Forelimb muscle (tissue), 1 donor: ENCODE measurements at regions not wholly inside any gene's neighbourhood (a gene's known extent, or its start where the extent isn't known, plus 50 kb on each side); places are given as distances from the start of the nearest gene placed in this dataset.

Experiments used
- DNase-seq: peaks from one replicate; pipeline ENCODE4 v3.0.0-alpha.2; 2013; ENCODE audit warnings: low read depth

DNA sequence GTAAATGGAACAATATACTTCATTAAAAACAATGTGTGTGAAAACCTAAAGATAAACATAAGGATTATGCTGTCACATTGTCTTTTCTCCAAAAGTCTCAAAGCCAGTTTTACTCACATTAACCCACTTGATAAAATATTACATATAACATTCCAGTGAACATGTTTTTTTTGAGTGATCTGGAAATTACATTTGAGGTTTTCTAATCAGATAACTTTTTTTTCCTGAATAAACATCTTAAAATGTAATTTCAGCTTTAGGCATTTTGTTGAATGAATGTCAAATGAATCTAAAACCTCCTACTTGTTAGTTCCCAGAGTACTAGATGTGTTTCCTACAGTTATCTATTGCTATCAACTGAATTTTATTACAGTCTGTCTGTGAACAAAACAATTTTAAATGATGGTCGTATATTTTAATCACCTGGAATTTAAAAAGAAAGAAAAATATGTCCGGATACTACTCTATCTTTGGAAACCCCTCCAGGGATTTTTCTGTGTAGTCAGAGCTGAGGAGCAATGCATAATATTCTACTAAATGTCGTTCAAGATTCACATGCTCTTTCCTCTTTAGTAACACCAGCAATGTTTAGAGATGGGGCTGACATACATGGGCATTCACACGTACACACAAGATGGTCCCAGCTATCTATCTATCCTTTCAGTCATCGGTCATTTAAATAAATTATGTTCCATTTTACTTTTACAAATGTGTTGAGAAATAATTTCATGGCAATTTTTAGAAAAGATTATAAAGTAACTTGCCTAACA, 283.9 kb downstream of the KLF12 start:
- DNase-seq: no peak

DNA sequence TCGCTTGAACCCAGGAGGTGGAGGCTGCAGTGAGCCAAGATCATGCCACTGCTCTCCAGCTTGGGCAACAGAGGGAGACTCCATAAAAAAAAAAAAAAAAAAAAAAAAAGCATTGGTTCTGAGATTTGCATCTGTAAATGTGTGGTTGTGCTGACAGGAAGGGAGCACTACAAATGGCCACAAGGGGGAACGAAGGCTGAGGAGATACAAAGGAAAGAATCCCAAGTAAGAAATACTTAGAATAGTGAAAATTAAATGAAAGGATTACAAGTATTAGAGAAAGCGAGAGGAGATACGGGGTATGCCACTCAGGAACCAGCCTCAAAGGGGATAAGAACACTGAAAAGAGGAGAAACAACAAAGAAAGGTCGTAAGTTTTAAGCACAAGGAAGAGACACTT, 284.9 kb downstream of the KLF12 start:
- DNase-seq: no peak

DNA sequence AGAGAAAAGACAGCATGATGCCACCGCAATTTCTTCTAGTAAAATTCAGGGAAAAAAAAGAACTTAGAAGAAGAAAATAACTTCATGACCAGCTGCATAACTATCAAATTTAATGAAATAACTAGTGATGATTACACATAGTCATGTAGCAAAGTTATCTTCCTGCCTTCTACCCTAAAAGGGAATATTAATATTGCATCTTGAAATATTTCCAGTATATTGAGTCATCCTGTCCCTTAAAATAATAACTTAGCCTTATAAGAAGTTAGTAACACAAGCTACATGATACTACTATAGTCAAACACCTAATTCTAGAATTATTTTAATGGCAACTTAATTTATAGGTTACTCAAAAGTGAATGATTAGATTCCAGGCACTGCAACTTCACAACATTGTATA, 289.2 kb downstream of the KLF12 start:
- no peak for DNase-seq

DNA sequence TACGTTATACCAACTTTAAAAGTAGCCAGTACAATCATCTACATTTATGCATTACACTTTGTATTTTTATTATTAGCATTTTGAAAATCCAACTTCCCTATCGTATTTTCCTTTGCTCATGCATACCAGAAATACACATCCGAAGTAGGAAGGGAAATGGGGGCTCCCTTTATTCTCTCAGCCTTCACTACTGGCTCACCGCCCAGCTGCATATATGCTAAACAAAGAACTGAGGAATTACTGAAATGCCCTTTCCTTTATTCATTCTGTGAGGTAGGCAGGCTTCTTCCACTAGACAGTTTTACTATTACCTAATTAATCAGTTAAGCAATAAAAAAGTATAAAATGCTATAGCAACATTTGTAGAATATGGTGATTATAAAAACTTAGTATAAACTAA, 291.6 kb downstream of the KLF12 start:
- DNase-seq: no peak

DNA sequence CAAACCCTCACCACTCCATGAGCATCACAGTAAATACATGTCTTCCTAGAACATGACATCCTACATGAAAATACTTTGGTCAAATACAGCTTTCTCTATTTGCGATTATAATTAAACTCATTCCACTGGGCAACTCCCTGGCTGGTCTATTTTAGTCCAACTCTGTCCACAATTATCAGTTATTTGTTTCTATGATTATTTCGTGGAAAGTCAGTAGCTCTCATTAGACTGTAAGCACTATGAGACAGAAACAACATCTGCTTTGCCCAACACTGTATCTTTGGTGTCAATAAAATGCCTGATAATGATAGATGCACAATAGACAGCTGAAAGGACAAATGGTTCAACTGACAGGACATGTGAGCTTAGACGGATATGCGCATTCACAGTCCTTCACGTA, 292.0 kb downstream of the KLF12 start:
- no peak for DNase-seq

DNA sequence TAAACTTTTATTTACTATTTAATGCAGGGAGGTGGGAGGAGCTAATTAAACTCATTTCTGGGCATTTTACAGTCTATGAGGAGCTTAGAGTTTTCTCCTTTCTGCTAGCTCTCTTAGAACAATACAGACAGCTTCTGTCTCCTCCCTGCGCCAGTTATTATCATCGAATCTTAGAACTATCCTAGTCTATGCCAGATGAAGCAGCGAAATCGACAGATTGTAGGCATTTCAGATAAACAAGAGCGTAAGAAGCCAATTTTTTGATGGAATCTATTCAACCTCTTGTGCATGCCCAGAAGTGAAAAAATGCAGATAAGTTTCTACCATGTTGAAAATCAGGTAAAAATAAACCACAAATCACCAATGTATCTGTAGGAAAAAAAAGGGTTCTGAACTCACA, 297.1 kb downstream of the KLF12 start:
- DNase-seq: no peak

DNA sequence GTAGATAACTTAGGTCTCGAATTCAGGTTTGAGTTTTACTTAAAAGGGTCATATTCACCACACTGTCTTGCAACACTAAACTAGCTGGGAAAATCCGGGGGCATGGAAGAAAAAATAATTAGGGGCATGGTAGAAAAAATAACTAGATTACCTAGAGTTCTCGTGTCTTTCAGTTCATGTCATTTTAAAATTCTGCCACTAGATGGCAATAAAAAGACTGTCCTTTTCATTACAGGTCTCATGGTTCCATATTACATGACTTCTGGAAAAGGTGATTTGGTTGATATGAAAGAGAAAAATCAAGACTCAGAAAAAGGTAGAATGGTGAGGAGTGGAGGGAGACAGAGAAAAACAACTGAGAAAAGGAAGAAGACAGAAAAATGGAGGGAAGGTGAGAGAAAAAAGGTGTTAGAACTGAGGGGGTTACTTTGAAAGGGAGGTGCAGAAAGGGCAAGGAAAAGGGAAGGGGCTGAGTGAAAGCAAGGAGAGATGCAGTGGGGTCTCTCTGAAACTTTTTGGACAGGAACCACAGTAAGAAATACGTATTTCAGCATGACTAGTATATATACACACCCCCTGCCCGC, 299.0 kb downstream of the KLF12 start:
- peak; percentile 19 for DNase-seq

DNA sequence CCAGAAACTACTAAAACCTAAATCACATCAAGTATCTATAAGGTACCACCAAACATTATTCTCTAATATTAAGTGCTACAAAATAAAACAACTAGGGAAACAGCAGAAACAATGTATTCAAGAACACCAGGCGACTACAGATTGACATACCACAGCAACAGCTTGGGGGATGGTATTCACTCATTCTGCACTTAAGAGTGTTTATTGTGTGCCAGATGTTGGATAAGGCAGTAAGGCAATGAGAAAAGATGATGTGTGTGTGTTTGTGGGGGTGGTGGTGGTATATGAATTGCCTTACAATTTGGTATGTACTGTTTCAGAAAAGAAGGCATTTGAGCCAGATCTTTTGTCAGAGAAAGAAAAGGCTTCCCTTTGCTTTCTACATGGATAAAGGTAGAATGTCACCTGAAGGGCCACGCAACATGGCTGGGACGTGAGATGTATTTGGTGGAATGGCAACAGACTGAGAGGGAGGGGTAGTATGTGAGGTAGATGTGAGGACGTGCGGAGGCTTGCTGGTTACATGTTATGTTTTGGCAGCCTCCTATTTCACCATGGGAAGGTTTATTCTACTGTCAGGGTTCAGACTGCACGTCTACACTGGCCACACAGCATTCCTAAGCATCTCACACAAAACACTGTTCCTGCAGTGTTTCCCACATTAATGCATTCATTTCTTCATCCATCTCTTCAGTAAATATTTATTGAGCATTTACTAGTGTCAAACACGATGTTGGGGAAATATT, 300.7 kb downstream of the KLF12 start:
- no peak for DNase-seq

DNA sequence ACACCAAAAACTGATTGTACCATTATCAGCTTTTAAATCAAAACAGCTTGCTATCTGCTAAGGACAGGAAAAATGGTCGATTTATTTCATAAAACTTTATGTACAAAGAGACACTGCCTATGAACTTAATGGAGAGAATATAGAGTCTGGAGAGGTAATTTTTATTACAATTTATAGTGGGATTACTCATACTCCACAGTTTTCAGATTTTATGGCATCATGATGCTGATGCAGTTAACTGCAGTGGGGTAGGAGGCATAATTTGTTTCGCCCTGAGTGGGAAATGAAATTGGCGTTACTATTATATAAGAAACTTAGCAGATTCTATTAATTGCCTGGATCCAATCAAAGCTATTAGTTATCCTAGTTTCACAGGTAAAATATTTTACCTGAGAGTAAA, 301.4 kb downstream of the KLF12 start:
- DNase-seq: no peak

DNA sequence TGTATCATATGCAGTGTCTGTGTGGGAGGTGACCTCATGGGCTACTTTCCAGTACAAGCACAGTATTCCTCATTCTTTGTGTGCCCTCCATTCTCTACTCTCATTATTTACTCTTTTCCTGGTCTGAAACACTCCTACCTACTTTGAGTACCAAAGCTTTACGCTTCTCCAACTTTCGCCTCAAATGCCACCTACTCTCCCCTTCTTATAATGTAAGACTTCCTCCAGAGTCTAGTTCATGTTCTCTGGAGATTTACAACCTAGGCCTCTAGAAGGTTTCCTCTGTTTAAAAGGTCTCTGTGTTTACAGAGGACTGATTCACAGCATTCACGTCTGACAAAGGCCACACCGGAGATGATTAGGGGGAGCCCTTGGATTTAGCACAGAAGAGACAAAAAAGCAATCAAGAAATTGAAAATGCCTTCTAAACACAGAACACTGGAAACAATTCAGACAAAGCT, 302.0 kb downstream of the KLF12 start:
- DNase-seq: no peak

DNA sequence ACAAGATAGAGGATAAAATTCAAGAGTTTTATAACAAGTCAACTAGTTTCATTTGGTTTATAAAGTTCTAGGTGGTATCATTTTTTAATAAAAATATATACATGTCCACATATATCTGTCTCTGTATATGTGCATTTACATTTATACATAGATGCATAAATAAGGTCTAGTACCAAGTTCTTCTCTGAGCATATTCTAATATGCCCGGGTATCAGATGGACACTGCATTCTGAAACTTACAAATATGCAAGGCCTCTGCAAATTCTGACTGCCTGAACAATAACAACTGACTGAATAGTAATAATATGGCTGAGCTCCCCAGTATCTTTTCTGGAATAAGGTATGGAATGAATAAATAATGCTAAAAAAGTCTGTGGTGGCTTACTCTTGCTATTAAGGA, 304.8 kb downstream of the KLF12 start:
- DNase-seq: no peak

DNA sequence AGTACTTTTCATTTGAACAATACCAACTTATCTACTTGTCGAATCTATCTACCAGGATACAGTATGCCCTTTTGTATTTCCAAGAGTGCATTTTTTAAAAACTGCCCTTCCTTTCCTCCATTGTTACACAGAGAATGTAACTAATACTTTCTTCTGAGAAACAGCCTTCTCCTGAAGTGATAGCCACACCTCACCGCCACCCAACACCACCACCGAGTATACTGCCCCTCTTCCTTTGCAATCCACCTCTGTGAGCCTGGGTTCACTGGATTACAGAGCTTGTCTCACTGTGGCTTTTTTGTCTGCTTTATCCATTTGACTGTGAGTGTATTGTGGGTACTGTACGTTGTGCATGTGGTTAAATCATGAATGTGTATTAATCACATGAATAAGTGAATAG, 305.4 kb downstream of the KLF12 start:
- no peak for DNase-seq

DNA sequence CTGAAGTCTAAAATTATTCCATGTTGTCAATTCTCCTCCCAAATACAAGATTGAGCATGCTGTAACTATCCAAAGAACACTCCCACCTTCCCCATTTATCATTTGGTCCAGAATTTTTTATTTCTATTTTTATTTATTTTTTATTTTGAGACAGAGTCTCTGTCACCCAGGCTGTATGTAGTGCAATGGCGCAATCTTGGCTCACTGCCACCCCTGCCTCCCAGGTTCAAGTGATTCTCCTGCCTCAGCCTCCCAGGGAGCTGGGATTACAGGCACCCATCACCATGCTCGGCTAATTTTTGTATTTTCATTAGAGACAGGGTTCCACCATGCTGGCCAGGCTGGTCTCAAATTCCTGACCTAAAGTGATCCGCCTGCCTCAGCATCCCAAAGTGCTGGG, 306.8 kb downstream of the KLF12 start:
- DNase-seq: no peak

DNA sequence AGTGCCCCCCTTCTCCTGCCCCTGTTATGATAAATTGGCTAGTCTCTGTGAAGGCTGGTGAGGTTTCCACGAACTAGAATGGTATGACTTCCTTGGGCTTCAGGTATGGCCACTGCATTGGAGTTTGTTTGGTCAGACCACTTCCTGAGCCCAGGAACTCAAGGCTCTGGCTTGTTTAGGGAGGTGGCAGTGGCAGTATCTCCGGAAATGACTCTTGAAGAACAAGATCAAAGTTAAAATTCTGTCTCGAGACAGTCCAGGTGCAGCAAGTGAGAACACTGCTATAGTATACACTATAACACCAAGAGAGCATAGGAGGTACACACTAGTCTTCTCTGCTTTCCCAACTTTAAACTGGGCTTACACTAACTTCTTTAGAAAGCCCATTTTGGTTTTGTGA, 309.1 kb downstream of the KLF12 start:
- no peak for DNase-seq

DNA sequence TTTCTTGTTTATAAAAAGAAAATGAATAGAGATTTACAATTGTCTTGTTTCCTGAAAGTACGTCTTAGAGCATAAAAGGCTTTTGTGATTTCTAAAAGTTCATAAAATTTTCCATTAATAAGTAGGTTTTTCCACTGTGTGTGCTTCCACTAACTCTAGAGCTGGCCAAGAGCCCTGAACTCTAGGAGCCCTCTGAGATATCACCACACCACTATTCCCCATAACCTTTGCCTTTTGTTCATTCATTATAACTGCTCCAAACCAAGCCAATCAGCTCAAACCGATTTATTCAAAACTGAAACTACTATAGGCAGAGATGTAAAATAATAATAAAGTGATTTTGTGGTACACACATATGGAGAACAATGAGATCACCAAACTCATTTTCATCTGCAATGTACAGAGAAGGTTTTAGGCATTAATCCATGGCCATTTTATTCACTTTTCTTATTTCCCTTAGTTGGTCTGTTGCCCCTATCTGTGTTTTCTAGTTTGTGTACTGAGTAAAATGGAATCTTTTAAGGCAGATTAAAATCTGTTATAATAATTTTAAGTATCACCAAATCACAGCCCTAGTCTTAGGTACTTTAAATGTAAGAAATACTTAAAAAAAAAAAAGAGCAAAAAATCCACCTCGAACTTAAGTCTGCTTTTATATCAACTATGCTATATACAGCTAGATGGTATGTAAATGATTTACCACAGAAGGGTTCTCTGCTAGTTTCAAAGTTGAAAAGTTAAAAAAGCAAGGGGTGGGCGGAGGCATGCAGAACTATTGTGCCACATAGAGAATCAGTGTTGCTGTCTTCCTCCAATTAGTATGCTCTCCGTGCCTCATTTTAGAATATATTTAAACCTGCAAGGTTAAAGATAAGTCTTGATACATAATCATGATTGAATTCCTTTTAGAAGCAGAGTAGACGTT, 311.3 kb downstream of the KLF12 start:
- DNase-seq: no peak

DNA sequence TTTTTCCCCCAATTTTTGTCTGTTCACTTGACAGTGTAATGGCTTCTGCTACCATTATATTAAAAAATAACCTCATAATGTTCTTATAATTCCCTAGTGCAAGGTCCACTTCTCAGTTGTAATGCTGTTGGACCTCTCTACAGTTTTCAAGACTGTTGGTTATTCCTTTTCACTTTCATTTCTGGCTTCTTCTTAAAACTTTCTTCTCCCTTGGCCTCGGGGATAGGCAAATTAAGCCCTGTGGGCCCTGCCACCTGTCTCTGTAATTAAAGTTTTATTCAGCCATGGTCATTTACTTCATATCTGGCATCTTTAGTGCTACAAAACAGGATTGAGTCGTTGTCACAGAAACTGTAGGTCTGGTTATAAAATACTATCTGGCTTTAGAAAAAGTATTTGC, 313.5 kb downstream of the KLF12 start:
- DNase-seq: no peak

DNA sequence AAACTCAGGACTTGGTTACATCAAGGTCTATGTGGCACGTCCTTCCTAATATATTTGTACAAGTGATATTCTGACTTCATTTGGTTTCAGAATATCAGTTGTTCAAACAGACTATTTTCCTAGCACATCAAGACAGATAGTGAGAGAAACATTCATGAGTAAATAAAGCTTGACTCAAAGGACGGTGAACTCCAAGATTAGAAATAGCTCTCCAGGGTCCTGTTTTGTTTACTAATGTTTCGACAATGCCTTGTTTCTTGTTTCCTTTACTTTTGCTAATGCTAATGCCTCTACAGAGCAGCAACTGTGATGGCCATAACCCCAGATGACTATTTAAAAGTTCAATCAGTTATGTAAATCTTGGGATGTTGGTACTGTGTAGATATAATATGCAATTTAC, 313.9 kb downstream of the KLF12 start:
- DNase-seq: no peak

DNA sequence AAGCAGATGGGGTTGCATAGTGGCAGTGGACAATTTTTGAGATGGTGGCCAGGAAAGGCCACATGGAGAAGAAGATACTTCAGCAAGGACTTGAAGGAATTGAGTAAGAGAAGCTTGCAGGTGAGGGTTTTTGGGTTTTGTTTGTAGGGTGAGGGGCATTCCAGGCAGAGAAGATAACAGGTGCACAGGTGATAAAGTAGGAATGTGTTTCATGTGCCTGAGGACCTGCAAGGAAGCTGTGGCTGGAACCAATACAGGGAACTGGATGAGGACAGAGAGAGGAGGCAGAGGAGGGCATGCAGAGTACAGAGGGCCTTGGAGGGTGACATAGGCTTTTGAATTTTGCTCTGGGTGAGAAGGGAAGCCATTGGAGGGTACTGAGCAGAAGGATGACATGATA, 314.5 kb downstream of the KLF12 start:
- no peak for DNase-seq

DNA sequence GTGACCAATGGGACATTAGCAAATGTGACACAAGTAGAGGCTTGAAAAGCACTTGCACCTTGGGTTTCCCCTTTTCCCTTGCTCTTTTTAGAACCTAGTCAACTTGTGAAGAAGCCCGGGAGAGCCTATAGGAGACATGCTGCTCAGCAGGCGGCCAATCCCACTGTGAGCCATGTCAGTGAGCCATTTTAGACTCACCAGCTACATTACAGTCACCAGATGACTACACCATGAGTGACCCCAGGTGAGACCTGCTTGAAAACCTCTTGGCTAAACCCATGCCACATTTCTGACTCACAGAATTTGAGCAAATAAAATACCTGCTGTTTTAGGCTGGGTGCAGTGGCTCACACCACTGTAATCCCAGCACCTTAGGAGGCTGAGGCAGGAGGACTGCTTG, 317.5 kb downstream of the KLF12 start:
- DNase-seq: no peak

DNA sequence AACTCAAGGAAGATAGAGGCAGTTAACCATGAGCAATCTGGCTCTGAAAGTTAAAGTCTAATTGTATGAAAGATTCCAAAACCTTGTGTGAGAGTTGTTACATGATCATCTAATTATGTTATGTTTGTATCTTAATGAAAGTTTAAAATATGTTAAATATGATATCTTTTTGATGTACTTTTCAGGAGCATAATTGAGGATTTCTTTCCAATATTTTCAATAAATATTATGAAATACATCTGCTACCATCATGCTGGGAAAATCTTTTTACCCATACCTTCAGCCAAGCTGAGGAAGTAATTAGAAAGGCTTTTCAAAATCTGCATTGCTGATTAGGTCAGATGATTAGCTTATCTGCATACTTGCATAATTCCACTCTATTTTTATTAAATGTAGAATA, 318.4 kb downstream of the KLF12 start:
- no peak for DNase-seq

DNA sequence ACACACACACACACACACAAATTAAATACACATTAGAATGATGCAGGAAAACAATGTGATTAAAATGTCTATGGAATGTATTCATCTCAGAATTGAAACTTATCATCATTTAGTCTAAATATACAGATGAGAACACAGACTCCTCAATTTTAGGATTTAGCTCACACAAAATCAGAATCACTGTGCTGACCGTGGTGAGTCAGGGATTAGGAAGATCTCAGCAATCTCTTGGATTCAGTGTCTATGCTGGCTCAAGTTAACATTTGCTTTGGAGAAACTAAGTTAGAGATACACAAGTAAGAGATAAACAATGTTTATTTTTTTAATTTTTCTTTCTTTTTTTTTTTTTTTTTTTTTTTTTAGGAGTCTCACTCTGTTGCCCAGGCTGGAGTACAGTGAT, 323.6 kb downstream of the KLF12 start:
- no peak for DNase-seq

DNA sequence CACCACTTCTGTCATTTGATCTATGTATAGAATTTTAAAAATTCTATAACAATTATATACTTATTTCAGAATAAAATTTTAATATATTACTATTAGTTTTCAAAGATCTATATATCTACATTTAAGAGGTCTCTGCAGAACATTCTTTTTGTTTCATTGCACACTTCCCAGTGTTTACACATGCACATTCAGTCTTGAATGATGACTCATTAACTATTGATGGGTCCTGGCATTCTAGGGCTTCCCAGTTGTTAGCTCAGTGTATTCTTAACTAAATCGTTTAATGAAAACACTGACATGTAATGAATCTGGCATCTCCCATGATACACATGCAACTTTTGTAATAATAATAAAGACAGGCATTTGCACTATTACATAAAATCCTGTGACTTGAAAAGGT, 324.6 kb downstream of the KLF12 start:
- DNase-seq: no peak
